ENCODE measurements at regions not wholly inside any gene's neighbourhood (a gene's known extent, or its start where the extent isn't known, plus 50 kb on each side); places are given as distances from the start of the nearest gene placed in this dataset.

- H3K4me1 ChIP-seq (ENCODE audit: control insufficient read depth, insufficient read depth, low read length) = no peaks in the 10 kb centered on the region
- WGBS (ENCODE audit: insufficient coverage) = 80% methylated on average over 5 of the region's 5 CpGs
Observed at GRCh38 chr7:46003896-46004875, 83.1 kb upstream of the IGFBP3 start.

GRCh38 chr7:46003161-46003560 lies 82.1 kb upstream of the IGFBP3 start:
- DNase-seq (ENCODE audit: low read depth in 4 of 6, low spot score in 6 of 6) = no peak
- no peak overlapping the region for H3K27ac ChIP-seq (ENCODE audit: low read depth, low read length)
- WGBS (ENCODE audit: insufficient coverage) = 88% methylated on average over 1 of the region's 2 CpGs
- no peaks in the 10 kb centered on the region for H3K27me3 ChIP-seq (ENCODE audit: control insufficient read depth, insufficient read depth, low read length)
- H3K4me1 ChIP-seq (ENCODE audit: control insufficient read depth, insufficient read depth, low read length) = no peaks in the 10 kb centered on the region
- H3K4me3 ChIP-seq (ENCODE audit: low read depth, low read length) = no peak overlapping the region
- H3K9me3 ChIP-seq (ENCODE audit: control insufficient read depth, insufficient read depth, low read length) = no peaks in the 10 kb centered on the region
- H3K36me3 ChIP-seq (ENCODE audit: control insufficient read depth, insufficient read depth, low read length) = no peaks in the 10 kb centered on the region

More at GRCh38 chr7:46003896-46004875, 83.1 kb upstream of the IGFBP3 start:
- Histone ChIP-seq H3K9me3 (ENCODE audit: control insufficient read depth, insufficient read depth, low read length) (no peaks in the 10 kb centered on the region), H3K36me3 (ENCODE audit: control insufficient read depth, insufficient read depth, low read length) (no peaks in the 10 kb centered on the region), H3K4me3 (ENCODE audit: low read depth, low read length) (no peak overlapping the region), H3K27ac (ENCODE audit: low read depth, low read length) (no peak overlapping the region), H3K27me3 (ENCODE audit: control insufficient read depth, insufficient read depth, low read length) (no peaks in the 10 kb centered on the region)
- DNase-seq (ENCODE audit: low read depth in 4 of 6, low spot score in 6 of 6) = no peak

GRCh38 chr7:46000513-46000912 lies 79.4 kb upstream of the IGFBP3 start:
- 89% methylated on average over 5 of the region's 7 CpGs for WGBS (ENCODE audit: insufficient coverage)
- no peaks in the 10 kb centered on the region for H3K9me3 ChIP-seq (ENCODE audit: control insufficient read depth, insufficient read depth, low read length)

GRCh38 chr7:45999541-45999940 lies 78.5 kb upstream of the IGFBP3 start:
- Histone ChIP-seq H3K36me3 (ENCODE audit: control insufficient read depth, insufficient read depth, low read length) (no peaks in the 10 kb centered on the region), H3K27me3 (ENCODE audit: control insufficient read depth, insufficient read depth, low read length) (no peaks in the 10 kb centered on the region), H3K4me1 (ENCODE audit: control insufficient read depth, insufficient read depth, low read length) (no peaks in the 10 kb centered on the region), H3K9me3 (ENCODE audit: control insufficient read depth, insufficient read depth, low read length) (no peaks in the 10 kb centered on the region), H3K4me3 (ENCODE audit: low read depth, low read length) (no peak overlapping the region), H3K27ac (ENCODE audit: low read depth, low read length) (no peak overlapping the region)
- DNase-seq (ENCODE audit: low read depth in 4 of 6, low spot score in 6 of 6) = no peak
- WGBS (ENCODE audit: insufficient coverage) = 82% methylated on average over 1 of the region's 1 CpG

More at GRCh38 chr7:46000513-46000912, 79.4 kb upstream of the IGFBP3 start:
- H3K27ac ChIP-seq (ENCODE audit: low read depth, low read length) = no peak overlapping the region
- H3K4me3 ChIP-seq (ENCODE audit: low read depth, low read length) = no peak overlapping the region
- no peaks in the 10 kb centered on the region for H3K4me1 ChIP-seq (ENCODE audit: control insufficient read depth, insufficient read depth, low read length)
- no peak for DNase-seq (ENCODE audit: low read depth in 4 of 6, low spot score in 6 of 6)
- no peaks in the 10 kb centered on the region for H3K27me3 ChIP-seq (ENCODE audit: control insufficient read depth, insufficient read depth, low read length)
- no peaks in the 10 kb centered on the region for H3K36me3 ChIP-seq (ENCODE audit: control insufficient read depth, insufficient read depth, low read length)

- H3K27me3 ChIP-seq (ENCODE audit: control insufficient read depth, insufficient read depth, low read length) = no peaks in the 10 kb centered on the region
- no peak overlapping the region for H3K4me3 ChIP-seq (ENCODE audit: low read depth, low read length)
- H3K4me1 ChIP-seq (ENCODE audit: control insufficient read depth, insufficient read depth, low read length) = no peaks in the 10 kb centered on the region
- H3K9me3 ChIP-seq (ENCODE audit: control insufficient read depth, insufficient read depth, low read length) = no peaks in the 10 kb centered on the region
- DNase-seq (ENCODE audit: low read depth in 4 of 6, low spot score in 6 of 6) = no peak
- H3K27ac ChIP-seq (ENCODE audit: low read depth, low read length) = no peak overlapping the region
- H3K36me3 ChIP-seq (ENCODE audit: control insufficient read depth, insufficient read depth, low read length) = no peaks in the 10 kb centered on the region
- no CpG with 5 or more reads among the region's 1 CpG for WGBS (ENCODE audit: insufficient coverage)
Observed at GRCh38 chr7:45998506-45998905, 77.4 kb upstream of the IGFBP3 start.

- Histone ChIP-seq H3K4me3 (ENCODE audit: low read depth, low read length) (no peak overlapping the region), H3K27ac (ENCODE audit: low read depth, low read length) (no peak overlapping the region), H3K9me3 (ENCODE audit: control insufficient read depth, insufficient read depth, low read length) (no peaks in the 10 kb centered on the region), H3K4me1 (ENCODE audit: control insufficient read depth, insufficient read depth, low read length) (no peaks in the 10 kb centered on the region), H3K36me3 (ENCODE audit: control insufficient read depth, insufficient read depth, low read length) (no peaks in the 10 kb centered on the region), H3K27me3 (ENCODE audit: control insufficient read depth, insufficient read depth, low read length) (no peaks in the 10 kb centered on the region)
- no peak for DNase-seq (ENCODE audit: low read depth in 4 of 6, low spot score in 6 of 6)
Observed at GRCh38 chr7:45993621-45994020, 72.5 kb upstream of the IGFBP3 start.

- no CpG with 5 or more reads among the region's 4 CpGs for WGBS (ENCODE audit: insufficient coverage)
- DNase-seq (ENCODE audit: low read depth in 4 of 6, low spot score in 6 of 6) = no peak
- no peaks in the 10 kb centered on the region for H3K9me3 ChIP-seq (ENCODE audit: control insufficient read depth, insufficient read depth, low read length)
- H3K36me3 ChIP-seq (ENCODE audit: control insufficient read depth, insufficient read depth, low read length) = no peaks in the 10 kb centered on the region
- H3K27ac ChIP-seq (ENCODE audit: low read depth, low read length) = no peak overlapping the region
- no peaks in the 10 kb centered on the region for H3K27me3 ChIP-seq (ENCODE audit: control insufficient read depth, insufficient read depth, low read length)
- no peak overlapping the region for H3K4me3 ChIP-seq (ENCODE audit: low read depth, low read length)
- H3K4me1 ChIP-seq (ENCODE audit: control insufficient read depth, insufficient read depth, low read length) = no peaks in the 10 kb centered on the region
Observed at GRCh38 chr7:45992826-45993225, 71.8 kb upstream of the IGFBP3 start.

GRCh38 chr7:45990276-45990675 lies 69.2 kb upstream of the IGFBP3 start:
- no peak for DNase-seq (ENCODE audit: low read depth in 4 of 6, low spot score in 6 of 6)
- 93% methylated on average over 2 of the region's 3 CpGs for WGBS (ENCODE audit: insufficient coverage)
- H3K4me1 ChIP-seq (ENCODE audit: control insufficient read depth, insufficient read depth, low read length) = no peaks in the 10 kb centered on the region

GRCh38 chr7:45988405-45989057 lies 67.5 kb upstream of the IGFBP3 start:
- Histone ChIP-seq H3K27me3 (ENCODE audit: control insufficient read depth, insufficient read depth, low read length) (no peaks in the 10 kb centered on the region), H3K36me3 (ENCODE audit: control insufficient read depth, insufficient read depth, low read length) (no peaks in the 10 kb centered on the region), H3K4me3 (ENCODE audit: low read depth, low read length) (no peak overlapping the region), H3K4me1 (ENCODE audit: control insufficient read depth, insufficient read depth, low read length) (no peaks in the 10 kb centered on the region), H3K9me3 (ENCODE audit: control insufficient read depth, insufficient read depth, low read length) (no peaks in the 10 kb centered on the region), H3K27ac (ENCODE audit: low read depth, low read length) (no peak overlapping the region)
- WGBS (ENCODE audit: insufficient coverage) = 94% methylated on average over 7 of the region's 9 CpGs
- DNase-seq (ENCODE audit: low read depth in 4 of 6, low spot score in 6 of 6) = no peak

More at GRCh38 chr7:45990276-45990675, 69.2 kb upstream of the IGFBP3 start:
- Histone ChIP-seq H3K27me3 (ENCODE audit: control insufficient read depth, insufficient read depth, low read length) (no peaks in the 10 kb centered on the region), H3K27ac (ENCODE audit: low read depth, low read length) (no peak overlapping the region), H3K9me3 (ENCODE audit: control insufficient read depth, insufficient read depth, low read length) (no peaks in the 10 kb centered on the region), H3K36me3 (ENCODE audit: control insufficient read depth, insufficient read depth, low read length) (no peaks in the 10 kb centered on the region), H3K4me3 (ENCODE audit: low read depth, low read length) (no peak overlapping the region)

Data from spinal cord (tissue), 9 donors.